Natural killer cell (primary cell): ENCODE measurements at regions not wholly inside any gene's neighbourhood (a gene's known extent, or its start where the extent isn't known, plus 50 kb on each side); places are given as distances from the start of the nearest gene placed in this dataset.

Experiments
- ATAC-seq, 3 donors: fragments of 150-1000 bp in 2 of 3; fragments of 200-7000 bp in 1 of 3; cut with Tn5 transposase; 1 replicate in 1 of 3; 2 replicates in 2 of 3; pipeline ENCODE4 v1.10.0; 2021; ENCODE audit warnings: mild to moderate bottlenecking in 2 of 3, moderate library complexity in 2 of 3
- DNase-seq, 2 donors: peaks; one replicate each; pipeline versions ENCODE4 v3.0.0 to v3.0.0-alpha.2; 2013 to 2021; ENCODE audit warnings: mixed read lengths in 1 of 2
- H3K27ac ChIP-seq: one replicate; pipeline ENCODE4 v1.5.1; 2013; ENCODE audit warnings: mild to moderate bottlenecking, low read length
- H3K27me3 ChIP-seq: one replicate; pipeline ENCODE4 v1.6.1; 2013; ENCODE audit warnings: low read length; ENCODE audit not compliant: control insufficient read depth, insufficient read depth
- H3K36me3 ChIP-seq: one replicate; pipeline ENCODE4 v1.6.1; 2013; ENCODE audit warnings: low read length; ENCODE audit not compliant: control insufficient read depth, insufficient read depth
- H3K4me1 ChIP-seq: one replicate; pipeline ENCODE4 v1.6.1; 2013; ENCODE audit warnings: low read length; ENCODE audit not compliant: control insufficient read depth, insufficient read depth
- H3K4me3 ChIP-seq: one replicate; pipeline ENCODE4 v1.5.1; 2013; ENCODE audit warnings: low read length
- H3K9me3 ChIP-seq: one replicate; pipeline ENCODE4 v1.6.1; 2013; ENCODE audit warnings: low read length; ENCODE audit not compliant: control insufficient read depth, insufficient read depth
- H3K27ac Mint-ChIP-seq, 2 donors: one replicate each; pipeline ENCODE4 v1.8.0; 2022; ENCODE audit warnings: mild to moderate bottlenecking in 2 of 2, mixed read lengths in 2 of 2, moderate library complexity in 1 of 2
- H3K27me3 Mint-ChIP-seq, 2 donors: one replicate each; pipeline ENCODE4 v1.8.0; 2022; ENCODE audit warnings: low read depth in 2 of 2, mixed read lengths in 2 of 2
- H3K36me3 Mint-ChIP-seq: one replicate; pipeline ENCODE4 v1.8.0; 2022; ENCODE audit warnings: mixed read lengths
- H3K4me1 Mint-ChIP-seq, 2 donors: one replicate each; pipeline ENCODE4 v1.8.0; 2022; ENCODE audit warnings: mixed read lengths in 2 of 2
- H3K4me3 Mint-ChIP-seq: one replicate; pipeline ENCODE4 v1.8.0; 2022; ENCODE audit warnings: mild to moderate bottlenecking, moderate library complexity, mixed read lengths
- H3K9me3 Mint-ChIP-seq, 2 donors: one replicate each; pipeline ENCODE4 v1.8.0; 2022; ENCODE audit warnings: mixed read lengths in 2 of 2
- CTCF ChIP-seq: fragments of 200-600 bp; IDR thresholded peaks from one replicate; pipeline ENCODE4 v1.8.0; 2022; ENCODE audit warnings: antibody characterized with exemption
- WGBS: methylation state at CpG from one replicate; pipeline ENCODE4 v1.1.7; 2013; ENCODE audit warnings: missing lambda C conversion rate; ENCODE audit not compliant: insufficient coverage; 5-methylcytosine and 5-hydroxymethylcytosine counted together
- intact Hi-C: fragments of 100-400 bp; cut with micrococcal nuclease; formaldehyde crosslinking; loops from one replicate; pipeline ENCODE4 v1.14.2; 2022

GRCh38 chr2:52314231-52314630 lies 1282.3 kb upstream of the NRXN1 start:
- H3K9me3 ChIP-seq = peaks cover 4% of the 10 kb centered on the region
- Mint-ChIP-seq H3K27ac (no peak overlapping the region), H3K4me3 (no peak overlapping the region), H3K9me3 (peaks cover 4 to 19% of the 10 kb centered on the region in 2 donors), H3K4me1 (no peaks in the 10 kb centered on the region), H3K36me3 (no peaks in the 10 kb centered on the region), H3K27me3 (no peaks in the 10 kb centered on the region)
- DNase-seq (no peak), ATAC-seq (no peak)
- no peak for TF ChIP-seq CTCF
- H3K36me3 ChIP-seq = no peaks in the 10 kb centered on the region
- intact Hi-C loops = no loop called here
- no peaks in the 10 kb centered on the region for H3K27me3 ChIP-seq
- H3K27ac ChIP-seq = no peak overlapping the region
- no peaks in the 10 kb centered on the region for H3K4me1 ChIP-seq
- no peak overlapping the region for H3K4me3 ChIP-seq
- 100% methylated on average over 2 of the region's 3 CpGs for WGBS

GRCh38 chr2:52312486-52312885 lies 1280.6 kb upstream of the NRXN1 start:
- no peaks in the 10 kb centered on the region for H3K36me3 Mint-ChIP-seq
- intact Hi-C loops = no loop called here
- no peaks in the 10 kb centered on the region for H3K27me3 Mint-ChIP-seq
- no peaks in the 10 kb centered on the region for H3K4me1 Mint-ChIP-seq
- DNase-seq (no peak), ATAC-seq (no peak)
- H3K9me3 Mint-ChIP-seq = peaks cover 4 to 22% of the 10 kb centered on the region in 2 donors
- Histone ChIP-seq H3K4me1 (no peaks in the 10 kb centered on the region), H3K9me3 (peaks cover 2% of the 10 kb centered on the region), H3K27me3 (no peaks in the 10 kb centered on the region), H3K27ac (no peak overlapping the region), H3K4me3 (no peak overlapping the region), H3K36me3 (no peaks in the 10 kb centered on the region)
- no peak overlapping the region for H3K4me3 Mint-ChIP-seq
- H3K27ac Mint-ChIP-seq = no peak overlapping the region
- WGBS = 98% methylated on average over 2 of the region's 2 CpGs
- TF ChIP-seq CTCF = no peak

GRCh38 chr2:52311862-52312261 lies 1279.9 kb upstream of the NRXN1 start:
- Mint-ChIP-seq H3K4me1 (no peaks in the 10 kb centered on the region), H3K36me3 (no peaks in the 10 kb centered on the region), H3K27ac (no peak overlapping the region), H3K9me3 (peaks cover 7 to 19% of the 10 kb centered on the region in 2 donors), H3K4me3 (no peak overlapping the region), H3K27me3 (no peaks in the 10 kb centered on the region)
- peaks cover 2% of the 10 kb centered on the region for H3K9me3 ChIP-seq
- intact Hi-C loops = no loop called here
- no peak overlapping the region for H3K27ac ChIP-seq
- TF ChIP-seq CTCF = no peak
- no peaks in the 10 kb centered on the region for H3K27me3 ChIP-seq
- H3K4me1 ChIP-seq = no peaks in the 10 kb centered on the region
- WGBS = 68% methylated on average over 4 of the region's 5 CpGs
- no peak for ATAC-seq
- H3K4me3 ChIP-seq = no peak overlapping the region
- H3K36me3 ChIP-seq = no peaks in the 10 kb centered on the region
- DNase-seq = no peak

- Histone ChIP-seq H3K9me3 (peaks cover 2% of the 10 kb centered on the region), H3K36me3 (no peaks in the 10 kb centered on the region), H3K4me1 (no peaks in the 10 kb centered on the region), H3K4me3 (no peak overlapping the region), H3K27me3 (no peaks in the 10 kb centered on the region), H3K27ac (no peak overlapping the region)
- Mint-ChIP-seq H3K27ac (no peak overlapping the region), H3K9me3 (peaks cover 12% of the 10 kb centered on the region in 2 donors), H3K36me3 (peaks cover 11% of the 10 kb centered on the region), H3K4me1 (no peaks in the 10 kb centered on the region), H3K27me3 (no peaks in the 10 kb centered on the region), H3K4me3 (no peak overlapping the region)
- TF ChIP-seq CTCF = no peak
- WGBS = 73% methylated on average over 2 of the region's 2 CpGs
- ATAC-seq (no peak), DNase-seq (no peak)
- intact Hi-C loops = no loop called here
Measured at GRCh38 chr2:52308156-52308555, 1276.2 kb upstream of the NRXN1 start.
